GM21423 (cell line): ENCODE measurements at regions not wholly inside any gene's neighbourhood (a gene's known extent, or its start where the extent isn't known, plus 50 kb on each side); places are given as distances from the start of the nearest gene placed in this dataset.

Experiments
- ATAC-seq: cut with Tn5 transposase; IDR thresholded peaks from one replicate; pipeline ENCODE4 v1.9.1; 2021; ENCODE audit warnings: mild to moderate bottlenecking, moderate library complexity; ENCODE audit not compliant: unreplicated experiment

DNA sequence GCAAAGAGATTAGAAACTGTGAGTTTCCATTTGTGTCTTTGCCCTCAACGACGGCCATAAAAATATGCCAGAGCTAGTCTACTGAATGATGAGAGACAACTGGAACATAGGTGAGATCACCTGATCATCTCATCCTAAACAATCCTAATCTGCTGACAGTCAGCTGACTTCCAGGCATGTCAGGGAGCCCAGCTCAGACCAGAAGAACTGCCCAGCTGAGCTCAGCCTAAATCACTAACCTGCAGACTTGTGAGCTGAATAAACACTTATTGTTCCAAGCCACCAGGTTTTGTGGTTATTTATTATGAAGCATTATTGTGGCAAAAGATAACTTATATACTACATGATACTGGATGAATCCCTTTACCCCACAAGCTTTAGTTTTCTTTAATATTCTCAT lies 118.9 kb upstream of the PLEKHG7 start:
- no peak for ATAC-seq

DNA sequence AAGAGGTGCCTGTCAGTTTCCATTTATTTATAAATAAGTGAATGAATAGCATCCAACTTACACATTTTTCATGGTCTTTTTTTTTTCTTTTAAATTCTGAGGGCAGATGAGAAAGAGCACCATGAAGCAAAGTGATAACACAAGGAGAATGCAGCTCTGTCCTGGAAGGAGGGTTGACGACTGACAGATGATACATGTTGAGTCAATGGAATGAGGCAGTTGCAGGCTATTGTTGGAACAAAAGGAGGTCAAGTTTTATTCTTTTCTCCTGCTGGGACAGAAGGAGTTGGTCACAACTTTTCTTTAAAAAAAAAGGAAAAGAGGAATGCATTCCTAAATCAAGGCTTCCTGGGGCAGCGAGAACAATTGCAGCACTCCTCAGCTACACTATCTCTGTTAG lies 119.9 kb upstream of the PLEKHG7 start:
- no peak for ATAC-seq

DNA sequence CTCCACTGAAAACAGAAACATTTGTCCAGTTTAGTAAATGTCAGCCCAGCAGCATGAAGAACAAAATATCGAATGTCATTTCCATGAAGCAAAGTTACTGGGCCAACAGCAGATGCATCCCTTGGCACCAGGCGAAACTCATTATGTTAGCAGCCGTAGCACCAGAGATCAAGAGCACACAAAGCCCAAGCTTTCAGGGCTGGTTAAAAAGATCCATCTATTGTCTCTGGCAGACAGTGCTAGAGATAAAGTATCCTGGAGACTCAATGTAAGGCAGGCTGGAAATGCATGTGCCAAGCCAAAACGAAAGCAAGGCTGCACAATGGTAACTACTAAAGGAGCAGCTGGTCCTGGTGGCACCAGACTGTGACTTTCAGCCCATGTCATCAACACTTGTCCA lies 120.3 kb upstream of the PLEKHG7 start:
- no peak for ATAC-seq

DNA sequence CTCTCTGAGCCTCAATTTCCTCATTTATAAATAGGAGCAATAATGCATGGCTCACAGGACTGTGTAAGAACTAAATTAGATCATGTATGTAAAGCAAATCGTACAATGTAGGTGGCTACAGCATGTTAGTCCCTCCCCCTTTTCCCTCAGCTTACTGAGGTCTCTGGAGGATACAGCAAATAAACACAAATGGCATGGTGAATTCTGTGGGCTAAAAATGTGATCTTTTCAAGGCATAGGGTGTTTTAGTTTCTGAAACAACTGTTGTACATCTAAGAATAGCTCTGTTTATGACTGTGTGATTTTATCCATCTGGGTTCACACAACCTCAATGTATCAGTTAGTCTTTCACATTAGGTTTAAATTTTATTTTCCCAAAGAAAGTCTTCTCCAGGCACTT lies 121.2 kb upstream of the PLEKHG7 start:
- no peak for ATAC-seq

DNA sequence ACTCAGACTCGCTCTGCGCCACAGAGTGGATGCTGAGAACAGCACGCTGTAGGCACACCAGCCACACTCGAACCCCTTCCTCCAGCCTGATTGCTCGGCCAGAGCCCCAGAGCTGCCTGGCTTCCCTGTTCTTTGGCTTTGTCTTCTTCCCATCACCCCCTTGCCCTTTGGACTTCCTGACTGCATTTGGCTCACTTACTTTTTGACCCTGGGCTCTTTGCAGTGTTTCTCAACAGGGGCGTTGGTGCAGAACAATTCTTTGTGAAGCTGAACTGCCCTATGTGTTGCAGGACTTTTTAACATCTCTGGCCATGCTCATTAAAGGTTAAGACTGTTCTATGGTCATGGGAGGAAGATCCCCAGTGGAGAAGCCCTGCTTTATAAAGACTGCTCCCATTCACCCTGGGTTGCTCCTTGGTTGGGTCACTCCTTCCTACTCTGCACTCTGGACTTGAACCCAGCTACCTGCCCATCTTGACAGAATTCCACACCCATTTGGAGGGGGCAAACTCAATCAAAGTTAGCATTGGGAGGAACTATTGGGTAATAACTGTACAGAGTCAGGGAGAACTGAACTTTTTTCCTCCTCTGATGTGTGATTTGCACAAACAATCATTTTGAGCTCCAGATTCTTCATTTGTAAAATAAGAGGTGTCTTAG lies 127.7 kb upstream of the PLEKHG7 start:
- ATAC-seq, result no peak

DNA sequence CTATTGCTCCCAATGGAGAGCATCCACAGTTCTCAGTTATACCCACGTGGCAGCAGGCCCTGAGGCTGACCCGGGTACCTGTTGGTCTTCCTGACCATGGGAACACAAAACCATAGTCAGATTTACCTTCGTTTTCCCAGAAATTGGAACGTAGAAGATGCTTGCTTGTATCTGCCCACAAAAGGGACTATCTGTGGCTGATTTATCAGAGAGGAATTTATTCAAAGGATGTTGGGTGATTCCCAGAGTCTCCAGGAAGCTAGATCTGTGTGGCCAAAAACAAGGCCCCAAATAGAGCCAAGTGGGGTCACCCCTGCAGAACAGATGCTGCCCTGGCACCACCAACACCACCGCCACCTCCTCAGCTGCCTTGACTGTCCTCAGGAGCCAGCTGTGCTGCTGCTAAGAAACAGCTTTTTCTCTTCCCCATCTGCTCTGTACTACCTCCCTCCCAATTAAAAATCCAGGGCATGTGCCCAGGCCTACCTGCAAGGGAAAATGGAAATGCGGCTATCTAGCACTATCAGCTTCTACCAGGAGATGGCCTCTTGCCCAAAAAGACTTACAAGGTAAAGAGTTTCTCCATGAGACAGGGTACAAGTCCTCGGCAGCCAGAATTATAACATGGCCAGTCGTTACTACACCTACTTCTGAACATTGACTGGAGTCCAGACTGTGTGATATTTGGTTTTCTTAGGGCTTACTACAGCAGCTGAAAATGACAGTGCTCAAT lies 128.6 kb upstream of the PLEKHG7 start:
- no peak for ATAC-seq

DNA sequence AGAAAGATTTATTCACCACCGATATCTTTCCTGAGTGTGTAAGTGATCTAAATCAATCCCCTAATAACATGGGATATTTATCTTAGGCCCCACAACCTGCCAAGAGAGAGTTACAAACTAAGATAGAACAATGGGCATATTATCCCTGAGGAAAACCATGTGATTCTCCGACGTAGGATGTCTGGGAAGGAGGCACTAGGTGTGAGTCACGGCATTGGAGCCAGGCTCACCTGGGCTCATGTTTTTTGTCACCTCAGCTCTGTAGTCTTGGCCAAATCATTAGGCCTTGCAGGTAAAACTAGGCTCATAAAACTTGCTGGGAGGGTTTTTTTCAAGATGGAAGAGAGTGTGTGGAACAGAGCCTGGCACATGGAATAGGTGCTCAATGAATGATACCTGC lies 129.7 kb upstream of the PLEKHG7 start:
- ATAC-seq, result no peak

DNA sequence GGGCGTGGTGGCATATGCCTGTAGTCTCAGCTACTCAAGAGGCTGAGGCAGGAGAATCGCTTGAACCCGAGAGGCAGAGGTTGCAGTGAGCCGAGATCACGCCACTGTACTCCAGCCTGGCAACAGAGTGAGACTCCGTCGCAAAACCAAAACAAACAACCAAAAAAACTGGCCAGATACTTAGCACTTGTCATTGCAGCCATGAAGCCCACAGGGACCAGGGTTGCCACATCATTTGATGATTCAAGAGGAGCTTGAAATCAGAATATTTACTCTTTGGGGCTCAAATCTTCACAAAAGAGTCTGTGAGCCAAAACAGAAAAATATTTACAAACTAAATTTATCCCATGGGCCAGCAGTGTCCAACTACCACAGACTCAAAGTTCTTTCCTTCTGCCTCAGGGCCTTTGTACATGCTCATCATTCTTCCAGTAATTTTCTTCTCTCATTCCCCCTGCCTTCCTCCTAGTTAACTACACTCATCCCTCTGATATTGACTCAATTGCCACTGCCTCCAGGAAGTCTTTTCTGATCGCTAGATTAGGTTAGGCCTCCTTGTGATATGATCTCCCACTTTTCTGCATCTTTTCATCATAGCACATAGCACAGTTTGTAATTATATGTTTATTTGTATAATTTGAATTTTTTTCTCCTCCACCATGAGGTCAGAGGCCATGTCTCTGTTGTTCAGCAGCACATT lies 130.8 kb upstream of the PLEKHG7 start:
- no peak for ATAC-seq

DNA sequence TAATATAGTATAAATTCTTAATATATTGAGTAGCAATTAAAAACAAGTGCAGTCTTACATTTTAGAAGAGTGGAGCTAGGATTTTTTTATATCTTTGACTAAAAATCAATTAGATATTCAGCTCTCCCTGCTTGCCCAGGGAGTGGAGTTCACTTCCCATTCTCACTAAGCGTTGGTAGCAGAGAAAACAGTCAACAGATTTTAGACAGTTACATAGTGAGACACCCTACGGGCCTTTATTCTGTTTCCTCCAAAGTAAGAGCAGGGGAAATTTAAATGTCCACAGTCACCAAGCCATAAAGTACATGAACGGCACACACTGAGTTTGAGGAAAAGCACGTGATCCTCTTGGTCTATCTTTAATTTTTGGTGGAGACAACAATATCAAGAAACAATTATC lies 131.6 kb upstream of the PLEKHG7 start:
- no peak for ATAC-seq

DNA sequence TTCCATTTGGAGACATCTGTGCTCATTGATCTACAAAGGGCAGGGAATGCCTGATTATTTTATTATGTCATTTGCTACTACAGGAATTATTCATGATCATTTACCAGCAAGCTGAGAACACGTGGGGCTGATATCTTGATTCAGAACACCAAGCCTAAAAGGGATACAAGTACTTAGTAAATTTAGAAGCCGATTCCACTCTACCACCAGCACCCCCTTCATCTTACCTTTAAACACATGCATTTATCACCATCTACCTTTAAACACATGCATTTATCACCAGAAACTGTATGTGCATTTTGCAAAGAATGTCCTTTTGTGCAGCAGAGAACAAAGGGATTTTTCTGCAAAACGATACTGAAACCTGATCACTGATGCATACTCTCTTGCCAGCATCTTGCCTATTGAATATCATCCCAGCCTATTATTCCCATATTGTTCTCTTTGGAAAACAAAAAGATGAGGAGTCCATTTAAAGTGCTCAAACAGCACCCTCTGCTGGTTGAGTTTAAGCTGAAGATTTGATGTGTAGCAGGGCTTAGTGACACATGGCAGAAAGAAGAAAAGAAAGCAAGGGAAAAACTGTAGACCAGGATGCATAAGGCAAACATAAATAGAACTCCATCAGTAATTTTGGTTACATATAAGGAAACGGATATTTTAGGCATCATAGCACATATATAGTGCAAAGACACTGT lies 132.6 kb upstream of the PLEKHG7 start:
- ATAC-seq, result peak; percentile 89

DNA sequence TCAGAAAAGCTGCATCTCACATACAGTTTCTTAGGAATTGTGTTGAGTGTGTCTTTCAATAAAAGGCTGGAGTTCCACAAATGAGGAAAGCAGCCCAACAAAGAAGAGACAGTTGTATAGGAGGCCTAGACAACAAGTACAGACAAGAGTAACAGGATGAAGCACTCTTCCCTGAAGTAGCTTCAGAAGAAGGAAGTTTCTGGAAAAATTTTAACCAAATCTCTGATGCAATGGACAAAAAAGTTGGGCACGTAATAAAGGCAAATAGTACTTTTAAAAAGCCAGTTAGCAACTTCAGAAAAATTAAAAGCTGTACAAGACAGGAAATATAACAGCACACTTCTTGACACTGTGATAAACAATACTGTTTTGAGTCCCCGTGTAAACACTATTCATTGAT lies 134.1 kb upstream of the PLEKHG7 start:
- ATAC-seq, result no peak

DNA sequence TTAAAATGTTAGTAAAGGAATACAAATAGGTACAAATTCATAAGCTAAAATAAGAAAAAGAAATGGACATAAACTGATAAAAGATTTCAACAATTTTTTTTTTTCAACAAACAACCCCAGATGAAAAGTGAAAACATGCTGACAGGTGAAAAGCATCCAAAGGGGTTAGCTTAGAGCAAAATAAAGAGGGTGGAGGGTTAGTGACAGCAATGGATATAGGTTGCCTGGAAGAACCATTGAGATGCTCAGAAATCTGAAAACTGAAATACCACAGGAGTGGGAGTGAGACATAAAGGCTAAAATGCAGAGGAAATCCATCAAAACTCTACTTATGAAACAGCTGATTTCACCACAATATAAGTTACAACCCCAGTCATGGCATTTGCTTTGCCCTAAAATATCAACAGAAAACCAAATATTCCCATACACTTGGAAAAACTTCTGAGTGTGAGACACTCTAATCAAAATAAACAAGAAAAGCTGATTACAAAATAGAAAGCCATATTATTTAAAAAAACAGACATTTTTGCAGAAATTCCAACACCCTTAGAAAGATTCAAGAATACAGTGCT lies 136.3 kb upstream of the PLEKHG7 start:
- ATAC-seq, result no peak

DNA sequence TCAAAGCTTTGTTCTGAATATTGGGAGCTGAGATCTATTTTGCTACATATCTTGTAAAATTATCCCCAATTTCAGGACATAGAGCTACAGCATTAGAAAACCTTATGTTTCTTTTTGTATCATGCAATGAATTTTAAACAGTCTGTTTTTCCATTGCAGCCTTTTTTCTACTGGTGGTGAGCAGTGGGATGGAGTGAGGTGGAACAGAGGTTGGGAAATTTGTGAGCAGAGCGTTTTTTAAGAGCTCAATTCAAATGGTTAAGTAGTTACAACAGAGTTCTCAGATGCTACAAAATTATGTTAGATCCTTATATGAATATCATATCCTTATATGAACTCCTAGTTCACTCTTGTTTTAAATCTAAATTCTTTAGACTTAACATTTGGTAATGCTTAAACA lies 139.0 kb upstream of the PLEKHG7 start:
- no peak for ATAC-seq

DNA sequence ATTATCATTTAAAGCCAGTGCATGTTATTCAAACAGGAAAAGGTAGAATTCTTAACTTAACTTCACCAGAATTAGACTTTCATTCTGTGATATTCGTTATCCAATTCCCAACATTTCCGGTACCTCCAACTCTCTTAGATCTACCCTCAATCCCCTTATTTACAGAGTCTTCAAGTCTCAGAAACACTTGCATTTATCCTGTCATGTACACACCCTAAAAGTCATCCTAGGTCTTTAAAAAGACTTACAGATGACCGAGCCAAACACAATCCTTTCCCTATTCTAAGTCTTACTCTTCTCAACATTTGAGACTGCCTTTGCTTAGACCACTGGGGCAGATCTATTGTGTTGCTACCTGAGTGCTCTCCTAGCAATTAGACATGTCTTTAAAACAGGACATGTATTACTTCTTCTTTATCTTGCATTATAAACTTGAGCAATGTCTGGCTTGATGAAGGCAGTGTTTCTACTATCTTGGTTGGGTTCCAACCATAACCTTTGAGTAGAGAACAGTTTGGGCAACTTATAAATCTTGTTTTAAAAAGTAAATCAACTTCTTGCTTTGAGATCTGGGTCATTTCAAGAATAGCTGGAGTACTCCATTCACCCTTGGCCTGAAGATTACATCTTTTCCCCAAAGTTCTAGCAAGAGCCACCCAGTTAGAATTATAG lies 140.6 kb upstream of the PLEKHG7 start:
- no peak for ATAC-seq

DNA sequence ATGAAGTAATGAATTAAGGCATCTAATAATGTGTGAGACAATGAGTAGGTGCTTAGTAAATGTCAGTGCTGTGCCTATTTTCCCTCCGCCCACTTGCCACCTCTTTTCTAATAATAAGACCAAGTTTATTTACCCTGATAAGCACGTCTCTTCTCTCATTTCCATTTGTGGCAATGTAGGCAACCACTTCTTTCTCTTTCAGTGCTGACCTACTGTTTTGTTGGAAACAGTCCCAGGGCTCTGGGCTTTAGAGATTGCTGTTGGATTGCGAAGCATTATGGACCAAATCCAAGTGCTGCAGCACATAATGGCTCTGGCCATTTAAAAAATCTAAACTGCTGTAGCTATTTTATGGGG lies 141.3 kb upstream of the PLEKHG7 start:
- ATAC-seq, result no peak

DNA sequence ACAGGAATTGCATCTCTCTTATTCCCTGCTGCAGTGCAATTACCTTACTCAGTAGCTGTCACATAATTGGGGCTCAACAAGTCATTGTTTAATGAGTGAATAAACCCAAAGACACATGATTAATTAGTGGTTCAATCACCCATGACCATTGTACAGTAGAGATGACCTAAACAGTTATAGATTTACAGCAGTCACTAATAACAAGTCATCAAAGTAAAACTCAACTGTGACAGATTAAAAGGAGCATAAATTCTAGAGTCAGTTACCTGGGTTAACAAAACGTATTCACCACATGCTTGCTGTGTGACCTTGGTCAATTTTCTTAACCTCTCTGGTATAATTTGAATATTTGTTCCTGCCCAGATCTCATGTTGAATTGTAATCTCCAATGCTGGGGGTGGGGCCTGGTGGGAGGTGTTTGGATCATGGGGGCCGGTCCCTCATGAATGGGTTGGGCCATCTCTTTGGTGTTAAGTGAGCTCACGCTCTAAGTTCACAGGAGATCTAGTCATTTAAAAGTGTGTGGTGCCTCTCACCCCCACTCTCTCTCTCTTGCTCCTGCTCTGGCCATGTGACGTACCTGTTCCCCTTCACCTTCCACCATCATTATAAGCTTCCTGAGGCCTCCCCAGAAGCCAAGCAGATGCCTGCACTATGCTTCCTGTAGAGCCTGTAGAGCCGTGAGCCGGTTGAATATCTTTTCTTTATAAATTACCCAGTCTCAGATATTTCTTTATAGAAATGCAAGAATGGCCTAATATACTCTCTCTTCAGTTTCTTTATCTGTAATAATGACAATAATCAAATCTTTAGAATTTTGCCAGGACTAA lies 141.9 kb upstream of the PLEKHG7 start:
- ATAC-seq, result no peak

DNA sequence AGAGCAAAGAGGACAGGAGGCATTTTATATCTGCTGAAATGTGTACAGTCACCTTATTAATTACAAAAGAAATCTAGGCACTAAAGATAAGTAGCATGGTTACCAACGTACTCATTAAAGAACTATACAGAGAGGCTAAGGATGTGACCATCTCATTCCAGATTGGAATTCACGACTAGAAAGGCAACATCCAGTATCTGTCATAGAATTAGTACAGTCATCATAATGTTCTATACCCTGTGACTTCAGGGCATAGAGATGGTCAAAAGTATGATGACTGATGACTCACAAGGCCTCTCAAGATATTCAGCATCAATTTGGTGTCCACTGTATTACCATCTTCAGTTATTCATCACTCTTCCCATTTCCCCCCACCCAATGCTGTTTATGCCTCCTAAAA lies 144.0 kb upstream of the PLEKHG7 start:
- ATAC-seq, result no peak

DNA sequence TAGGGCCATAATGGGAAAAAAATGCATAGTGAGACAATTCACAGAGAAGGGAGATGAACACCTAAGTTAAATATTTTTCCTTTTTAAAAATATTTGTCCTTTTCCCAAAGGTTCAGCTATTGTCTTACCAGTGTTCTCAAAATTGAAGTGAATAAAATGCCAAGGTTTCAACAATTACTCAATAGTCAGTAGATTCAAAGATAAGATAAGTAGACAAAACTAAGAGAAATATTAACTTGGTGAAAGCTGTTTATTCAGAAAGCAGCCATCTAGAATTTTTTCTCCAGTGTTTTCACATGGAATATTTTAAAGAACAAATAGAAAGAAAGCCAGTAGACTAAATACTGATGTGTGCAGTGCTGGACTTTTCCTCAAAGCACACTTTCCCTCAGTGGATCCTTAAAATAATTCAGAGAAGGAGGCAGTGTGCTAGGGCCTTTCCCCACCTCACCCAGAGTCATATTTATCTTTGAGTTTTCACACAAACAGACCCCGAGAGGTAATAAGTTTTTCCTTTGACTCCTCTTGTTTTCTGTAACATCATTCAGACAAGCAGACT lies 144.5 kb upstream of the PLEKHG7 start:
- no peak for ATAC-seq

DNA sequence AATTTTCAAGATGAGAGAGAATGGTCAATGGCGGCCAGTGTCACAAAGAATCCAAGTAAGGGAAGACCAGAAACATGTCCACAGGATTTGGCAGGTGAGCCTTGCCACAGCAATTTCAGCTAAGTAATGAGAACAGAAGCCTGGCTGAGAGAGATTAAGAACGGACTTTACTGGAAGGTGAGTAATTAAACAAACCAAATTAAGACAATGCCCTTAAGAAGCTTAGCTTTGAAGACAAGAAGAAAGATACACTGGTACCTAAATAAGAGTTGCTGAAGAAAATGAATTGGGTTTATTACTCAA lies 145.4 kb upstream of the PLEKHG7 start:
- no peak for ATAC-seq
